Endothelial cell of umbilical vein (primary cell): ENCODE measurements at regions not wholly inside any gene's neighbourhood (a gene's known extent, or its start where the extent isn't known, plus 50 kb on each side); places are given as distances from the start of the nearest gene placed in this dataset.

Experiments
- BruUV-seq: library from RNA; stranded (reverse); fragments of 400-500 nt; replicated peaks from 2 replicates; lab custom pipeline; 2021; lab: Mats Ljungman, UMichigan
- CTCF ChIA-PET: fragments of 300-600, 350-600 bp; sonication (Branson Sonifier 250); formaldehyde crosslinking; loops from one replicate; lab custom pipeline; 2021; ENCODE audit warnings: antibody characterized with exemption, inconsistent platforms; lab: Charles Lee
- POLR2A ChIA-PET: fragments of 300-600, 350-600 bp; sonication (Branson Sonifier 250); formaldehyde crosslinking; loops from one replicate; lab custom pipeline; 2021; ENCODE audit warnings: antibody characterized with exemption, inconsistent platforms; lab: Charles Lee
- DNase-seq: peaks from one replicate; pipeline ENCODE4 v3.0.0-alpha.2; 2011; ENCODE audit warnings: low read depth, low spot score
- FAIRE-seq: peaks from 2 replicates; lab custom pipeline; 2011; peaks lifted over from hg19 to GRCh38; lab: Jason Lieb, UNC
- H2AFZ ChIP-seq: 2 replicates; pipeline ENCODE4 v1.6.0; 2012; ENCODE audit warnings: low read depth, low read length, control low read depth, inconsistent platforms
- H3K27ac ChIP-seq: 2 replicates; pipeline ENCODE4 v1.5.1; 2011; ENCODE audit warnings: low read depth, mild to moderate bottlenecking, control low read depth, low read length, moderate library complexity; ENCODE audit not compliant: insufficient read depth
- H3K27me3 ChIP-seq, 2 experiments: 2 replicates each; pipeline versions ENCODE4 v1.6.0 to v1.6.1; 2011; ENCODE audit warnings: low read length in 2 of 2, mixed read lengths in 1 of 2; ENCODE audit not compliant: control insufficient read depth in 2 of 2, insufficient read depth in 2 of 2
- H3K36me3 ChIP-seq, 2 experiments: 2 replicates in 1 of 2; 3 replicates in 1 of 2; pipeline ENCODE4 v1.5.1; 2011; ENCODE audit warnings: low read length in 2 of 2, mild to moderate bottlenecking in 1 of 2, moderate library complexity in 1 of 2; ENCODE audit not compliant: control insufficient read depth in 2 of 2, insufficient read depth in 2 of 2; ENCODE audit errors: extremely low read depth in 1 of 2
- H3K4me1 ChIP-seq: 3 replicates; pipeline ENCODE4 v1.5.1; 2011; ENCODE audit warnings: mild to moderate bottlenecking, low read length; ENCODE audit not compliant: control insufficient read depth, insufficient read depth; ENCODE audit errors: extremely low read depth
- H3K4me2 ChIP-seq: 2 replicates; pipeline ENCODE4 v1.6.1; 2011; ENCODE audit warnings: low read length, control low read depth, mixed read lengths; ENCODE audit not compliant: insufficient read depth
- H3K4me3 ChIP-seq, 3 experiments: fragments of 200-600 bp in 1 of 3; sonication (generic), shearing (Covaris generic) in 1 of 3; replicated peaks in 1 of 3; 2 replicates each; pipeline ENCODE4 v1.5.1; 2011 to 2016; ENCODE audit warnings: control low read depth in 3 of 3, low read length in 3 of 3, mild to moderate bottlenecking in 2 of 3, inconsistent platforms in 1 of 3, low read depth in 1 of 3, moderate library complexity in 1 of 3; ENCODE audit not compliant: insufficient read depth in 1 of 3
- H3K79me2 ChIP-seq: 2 replicates; pipeline ENCODE4 v1.6.0; 2012; ENCODE audit warnings: low read length, inconsistent platforms; ENCODE audit not compliant: control insufficient read depth, insufficient read depth
- H3K9ac ChIP-seq: replicated peaks from 2 replicates; pipeline ENCODE3; 2011; ENCODE audit warnings: low read length, control low read depth; ENCODE audit not compliant: insufficient read depth; ENCODE audit errors: extremely low read depth
- H3K9me1 ChIP-seq: replicated peaks from 3 replicates; pipeline ENCODE4 v1.6.0; 2011; ENCODE audit warnings: mild to moderate bottlenecking, low read length; ENCODE audit not compliant: control insufficient read depth, insufficient read depth; ENCODE audit errors: extremely low read depth
- H3K9me3 ChIP-seq: replicated peaks from 2 replicates; pipeline ENCODE4 v1.5.1; 2012; ENCODE audit warnings: low read length, inconsistent platforms; ENCODE audit not compliant: control insufficient read depth, insufficient read depth
- H4K20me1 ChIP-seq: replicated peaks from 2 replicates; pipeline ENCODE3; 2011; ENCODE audit warnings: mild to moderate bottlenecking, low read length; ENCODE audit not compliant: control insufficient read depth, insufficient read depth; ENCODE audit errors: extremely low read depth
- JUN ChIP-seq: IDR thresholded peaks from 2 replicates; pipeline ENCODE4 v1.6.1; 2011; ENCODE audit warnings: borderline replicate concordance, low read depth; ENCODE audit not compliant: insufficient read length, insufficient read depth
- POLR2AphosphoS5 ChIP-seq: IDR thresholded peaks from 2 replicates; pipeline ENCODE4 v1.6.1; 2012; ENCODE audit warnings: low read depth, mild to moderate bottlenecking, control low read depth, low read length, moderate library complexity; ENCODE audit not compliant: insufficient read depth
- dilution Hi-C: fragments of 300-500 bp; cut with MboI; formaldehyde crosslinking; loops from one replicate; pipeline ENCODE4 v1.15.0; 2019; ENCODE audit warnings: low sequenced_read_pairs; ENCODE audit not compliant: extremely low pct_ligation_motif_present
- intact Hi-C: fragments of 100-400 bp; cut with micrococcal nuclease; formaldehyde crosslinking; loops from one replicate; pipeline ENCODE4 v1.10.0; 2022
- TF ChIP-seq, protein P1 (sequence below), 2 donors: IDR thresholded peaks; 1 replicate in 1 of 2; 2 replicates in 1 of 2; pipeline ENCODE4 v1.5.1; 2011; ENCODE audit warnings: low read length in 2 of 2, mild to moderate bottlenecking in 2 of 2, moderate library complexity in 2 of 2, control low read depth in 1 of 2, inconsistent platforms in 1 of 2, low read depth in 1 of 2; ENCODE audit not compliant: insufficient read depth in 1 of 2; ENCODE audit errors: extremely low read depth in 1 of 2

- ChIA-PET CTCF (no interaction called here), POLR2A (no interaction called here)
- H3K79me2 ChIP-seq = no peaks in the 10 kb centered on the region
- H3K4me3 ChIP-seq = no peak overlapping the region
- no peak overlapping the region for H3K4me2 ChIP-seq
- FAIRE-seq (no peak), DNase-seq (no peak)
- H3K4me1 ChIP-seq = no peaks in the 10 kb centered on the region
- H2AFZ ChIP-seq = no peak overlapping the region
- H3K9ac ChIP-seq = no peak overlapping the region
- H3K27ac ChIP-seq = no peak overlapping the region
- no peaks in the 10 kb centered on the region for H3K9me1 ChIP-seq
- H3K27me3 ChIP-seq = peaks cover 0 to 2% of the 10 kb centered on the region in 2 experiments
- dilution Hi-C loops = no loop called here
- no peak for TF ChIP-seq POLR2AphosphoS5
- H4K20me1 ChIP-seq = no peaks in the 10 kb centered on the region
- intact Hi-C loops = no loop called here
- no TSS peak for BruUV-seq
- no peaks in the 10 kb centered on the region for H3K36me3 ChIP-seq
- no peaks in the 10 kb centered on the region for H3K9me3 ChIP-seq
Measured at GRCh38 chr6:44538131-44538806, 150.8 kb downstream of the CDC5L start.

DNA sequence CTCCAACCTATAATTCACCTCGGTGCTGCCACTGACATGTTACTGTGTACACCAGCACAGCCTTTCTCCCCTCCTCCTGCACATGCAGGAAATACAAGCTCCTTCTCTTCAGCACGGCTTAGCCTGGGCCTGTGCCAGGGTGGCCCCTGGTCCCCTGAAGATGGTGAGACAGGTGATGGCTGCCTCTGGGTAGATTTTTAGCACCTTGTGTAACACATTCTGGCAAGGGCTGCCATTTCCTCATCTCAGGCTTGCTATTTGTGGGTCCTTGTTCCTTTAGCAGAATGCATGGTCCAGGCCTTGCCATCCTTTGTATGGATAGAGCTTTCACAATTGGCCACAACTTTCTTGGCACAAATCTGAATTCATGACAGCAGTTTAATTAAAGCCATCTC lies 151.3 kb downstream of the CDC5L start:
- dilution Hi-C loops (no loop called here), intact Hi-C loops (no loop called here)
- Histone ChIP-seq H3K27ac (no peak overlapping the region), H3K36me3 (no peaks in the 10 kb centered on the region), H3K79me2 (no peaks in the 10 kb centered on the region), H3K27me3 (peaks cover 0 to 2% of the 10 kb centered on the region in 2 experiments), H2AFZ (no peak overlapping the region), H3K9ac (no peak overlapping the region), H3K4me3 (no peak overlapping the region), H3K4me1 (no peaks in the 10 kb centered on the region), H4K20me1 (no peaks in the 10 kb centered on the region), H3K9me1 (no peaks in the 10 kb centered on the region), H3K9me3 (no peaks in the 10 kb centered on the region), H3K4me2 (no peak overlapping the region)
- CTCF ChIA-PET = interaction anchor here (1.0 to 1.7 kb wide), 2 partner anchors 61 to 63 kb away, joined by 3 to 7 read pairs; no protein-coding TSS in a partner anchor
- POLR2A ChIA-PET = no interaction called here
- DNase-seq (no peak), FAIRE-seq (no peak)
- BruUV-seq = no TSS peak
- TF ChIP-seq, protein P1, sequence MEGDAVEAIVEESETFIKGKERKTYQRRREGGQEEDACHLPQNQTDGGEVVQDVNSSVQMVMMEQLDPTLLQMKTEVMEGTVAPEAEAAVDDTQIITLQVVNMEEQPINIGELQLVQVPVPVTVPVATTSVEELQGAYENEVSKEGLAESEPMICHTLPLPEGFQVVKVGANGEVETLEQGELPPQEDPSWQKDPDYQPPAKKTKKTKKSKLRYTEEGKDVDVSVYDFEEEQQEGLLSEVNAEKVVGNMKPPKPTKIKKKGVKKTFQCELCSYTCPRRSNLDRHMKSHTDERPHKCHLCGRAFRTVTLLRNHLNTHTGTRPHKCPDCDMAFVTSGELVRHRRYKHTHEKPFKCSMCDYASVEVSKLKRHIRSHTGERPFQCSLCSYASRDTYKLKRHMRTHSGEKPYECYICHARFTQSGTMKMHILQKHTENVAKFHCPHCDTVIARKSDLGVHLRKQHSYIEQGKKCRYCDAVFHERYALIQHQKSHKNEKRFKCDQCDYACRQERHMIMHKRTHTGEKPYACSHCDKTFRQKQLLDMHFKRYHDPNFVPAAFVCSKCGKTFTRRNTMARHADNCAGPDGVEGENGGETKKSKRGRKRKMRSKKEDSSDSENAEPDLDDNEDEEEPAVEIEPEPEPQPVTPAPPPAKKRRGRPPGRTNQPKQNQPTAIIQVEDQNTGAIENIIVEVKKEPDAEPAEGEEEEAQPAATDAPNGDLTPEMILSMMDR (IDR thresholded peaks at IDR 0.05; ENCODE audit: extremely low read depth in 1 of 2, insufficient read depth in 1 of 2, low read depth in 1 of 2, low read length in 2 of 2) = no peak
- TF ChIP-seq JUN = no peak
- TF ChIP-seq POLR2AphosphoS5 = no peak
